ENCODE measurements at regions not wholly inside any gene's neighbourhood (a gene's known extent, or its start where the extent isn't known, plus 50 kb on each side); places are given as distances from the start of the nearest gene placed in this dataset.

GRCh38 chr13:105050686-105051085 lies 1484.8 kb downstream of the EFNB2 start:
- no peak overlapping the region for H3K4me3 Mint-ChIP-seq
- H3K27ac Mint-ChIP-seq: peak overlapping the region in 1 of 6 donors; percentile 6
- no peaks in the 10 kb centered on the region for H3K4me1 Mint-ChIP-seq
- peaks cover 0 to 2% (median 0%) of the 10 kb centered on the region in 3 donors for H3K27me3 Mint-ChIP-seq (ENCODE audit: low read depth in 3 of 3)
- peaks cover 0 to 4% (median 3%) of the 10 kb centered on the region in 3 donors for H3K36me3 Mint-ChIP-seq
- no peak for DNase-seq
- H3K9me3 Mint-ChIP-seq: no peaks in the 10 kb centered on the region

DNA sequence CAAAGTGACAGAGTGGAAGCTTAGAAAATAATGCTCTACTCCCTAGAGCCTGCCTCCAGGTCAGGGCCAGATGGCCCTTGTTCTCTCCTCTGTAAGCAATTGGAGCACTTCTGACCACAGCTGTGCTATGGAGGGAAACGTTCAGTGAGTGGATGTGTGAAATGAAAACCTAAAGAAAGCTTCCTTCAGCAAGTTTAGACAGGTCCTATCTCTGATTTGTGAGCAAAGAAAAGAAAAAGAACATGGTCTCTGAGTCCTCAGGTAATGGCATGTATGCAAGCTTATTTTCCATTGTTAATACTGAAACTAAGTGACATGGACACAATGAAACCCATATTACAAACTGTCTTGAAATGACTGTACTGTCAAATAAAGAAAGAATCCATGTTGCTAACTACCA lies 1486.8 kb downstream of the EFNB2 start:
- Mint-ChIP-seq H3K36me3 (peaks cover 0 to 4% (median 3%) of the 10 kb centered on the region in 3 donors), H3K9me3 (peaks cover 0 to 2% (median 0%) of the 10 kb centered on the region in 6 donors), H3K27ac (no peak overlapping the region), H3K27me3 (ENCODE audit: low read depth in 3 of 3) (peaks cover 0 to 2% (median 0%) of the 10 kb centered on the region in 3 donors), H3K4me1 (no peaks in the 10 kb centered on the region), H3K4me3 (no peak overlapping the region)
- no peak for DNase-seq

GRCh38 chr13:105047676-105048295 lies 1487.7 kb downstream of the EFNB2 start:
- no peak overlapping the region for H3K4me3 Mint-ChIP-seq
- no peaks in the 10 kb centered on the region for H3K4me1 Mint-ChIP-seq
- no peak overlapping the region for H3K27ac Mint-ChIP-seq
- peaks cover 0 to 5% (median under 1%) of the 10 kb centered on the region in 6 donors for H3K9me3 Mint-ChIP-seq
- peaks cover 0 to 4% (median 3%) of the 10 kb centered on the region in 3 donors for H3K36me3 Mint-ChIP-seq
- no peak for DNase-seq
- peaks cover 0 to 2% (median 0%) of the 10 kb centered on the region in 3 donors for H3K27me3 Mint-ChIP-seq (ENCODE audit: low read depth in 3 of 3)

- no peak for DNase-seq
- peaks cover 0 to 2% (median 0%) of the 10 kb centered on the region in 6 donors for H3K9me3 Mint-ChIP-seq
- H3K4me3 Mint-ChIP-seq: no peak overlapping the region
- no peaks in the 10 kb centered on the region for H3K36me3 Mint-ChIP-seq
- no peaks in the 10 kb centered on the region for H3K27me3 Mint-ChIP-seq (ENCODE audit: low read depth in 3 of 3)
- no peak overlapping the region for H3K27ac Mint-ChIP-seq
- no peaks in the 10 kb centered on the region for H3K4me1 Mint-ChIP-seq
These were observed 1498.4 kb downstream of the EFNB2 start for GRCh38 chr13:105037110-105037509.

- no peaks in the 10 kb centered on the region for H3K27me3 Mint-ChIP-seq (ENCODE audit: low read depth in 3 of 3)
- no peaks in the 10 kb centered on the region for H3K9me3 Mint-ChIP-seq
These were observed 1500.4 kb downstream of the EFNB2 start for GRCh38 chr13:105035092-105035491.

DNA sequence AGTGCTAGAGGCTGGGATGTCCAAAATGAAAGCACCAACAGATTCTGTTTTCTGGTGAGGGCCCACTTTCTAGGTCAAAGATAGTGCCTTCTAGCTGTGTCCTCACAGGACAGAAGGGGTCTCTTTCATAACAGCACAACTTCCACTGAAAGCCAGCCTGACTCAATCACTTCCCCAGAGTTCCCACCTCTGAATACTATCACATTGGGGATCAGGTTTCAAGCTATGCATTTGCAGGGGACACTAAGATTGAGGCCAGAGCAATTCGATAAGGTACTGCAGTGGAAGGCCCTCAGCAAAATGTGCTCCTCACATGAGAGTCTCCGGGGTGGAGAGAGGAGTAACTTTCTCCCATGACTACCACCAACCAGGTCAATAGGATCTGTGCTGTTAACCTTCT lies 1501.5 kb downstream of the EFNB2 start:
- Mint-ChIP-seq H3K4me1 (no peaks in the 10 kb centered on the region), H3K27ac (no peak overlapping the region), H3K36me3 (no peaks in the 10 kb centered on the region), H3K4me3 (no peak overlapping the region), H3K9me3 (no peaks in the 10 kb centered on the region), H3K27me3 (ENCODE audit: low read depth in 3 of 3) (peaks cover 0 to 2% (median 0%) of the 10 kb centered on the region in 3 donors)
- no peak for DNase-seq

More at GRCh38 chr13:105035092-105035491, 1500.4 kb downstream of the EFNB2 start:
- Mint-ChIP-seq H3K36me3 (no peaks in the 10 kb centered on the region), H3K4me1 (no peaks in the 10 kb centered on the region), H3K4me3 (no peak overlapping the region), H3K27ac (no peak overlapping the region)
- DNase-seq: no peak

DNA sequence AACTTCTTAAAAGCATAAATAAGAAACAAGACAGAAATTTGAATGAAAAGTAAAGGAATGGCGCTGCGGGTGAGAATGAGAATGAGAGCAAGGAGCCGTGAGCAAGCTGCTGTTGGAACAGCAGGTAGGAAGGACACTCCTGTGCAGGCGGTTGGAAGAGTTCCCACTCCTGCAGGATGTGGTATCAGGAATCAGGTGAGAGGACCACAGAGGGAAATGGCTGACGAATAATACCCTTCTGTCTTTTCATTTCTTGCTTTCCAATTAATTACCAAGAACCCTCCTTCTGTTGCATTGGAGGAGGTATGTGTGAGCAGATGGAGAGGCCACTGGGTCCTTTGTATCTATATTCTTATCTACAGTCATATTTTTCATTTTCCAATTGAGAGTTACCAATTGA lies 1504.2 kb downstream of the EFNB2 start:
- Mint-ChIP-seq H3K9me3 (no peaks in the 10 kb centered on the region), H3K36me3 (no peaks in the 10 kb centered on the region), H3K4me1 (no peaks in the 10 kb centered on the region), H3K27me3 (ENCODE audit: low read depth in 3 of 3) (peaks cover 0 to 2% (median 0%) of the 10 kb centered on the region in 3 donors), H3K4me3 (no peak overlapping the region), H3K27ac (no peak overlapping the region)
- no peak for DNase-seq

- H3K4me3 Mint-ChIP-seq: no peak overlapping the region
- no peak overlapping the region for H3K27ac Mint-ChIP-seq
- no peaks in the 10 kb centered on the region for H3K36me3 Mint-ChIP-seq
- H3K9me3 Mint-ChIP-seq: no peaks in the 10 kb centered on the region
- DNase-seq: no peak
- no peaks in the 10 kb centered on the region for H3K4me1 Mint-ChIP-seq
- H3K27me3 Mint-ChIP-seq (ENCODE audit: low read depth in 3 of 3): peaks cover 0 to 2% (median 0%) of the 10 kb centered on the region in 3 donors
These were observed 1504.6 kb downstream of the EFNB2 start for GRCh38 chr13:105030851-105031250.

DNA sequence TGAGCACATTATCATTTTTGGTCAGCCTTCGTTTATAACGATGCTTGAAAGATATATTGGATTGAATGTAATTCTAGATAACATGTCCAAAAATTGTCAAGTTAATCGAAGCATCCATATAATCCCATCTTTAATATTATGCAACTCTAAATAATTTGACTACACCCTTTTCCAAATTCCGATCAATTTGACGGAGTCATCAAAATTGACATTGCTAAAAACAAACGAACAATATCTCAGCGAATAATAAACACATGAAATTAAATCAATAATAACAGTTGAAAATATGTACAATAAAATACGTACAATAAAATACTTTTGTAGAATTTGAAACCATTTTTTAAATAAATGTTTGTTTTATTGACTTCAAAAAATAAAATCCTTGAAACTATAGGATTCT lies 1516.4 kb downstream of the EFNB2 start:
- Mint-ChIP-seq H3K9me3 (no peaks in the 10 kb centered on the region), H3K36me3 (peaks cover 0 to 5% (median 0%) of the 10 kb centered on the region in 3 donors), H3K27me3 (ENCODE audit: low read depth in 3 of 3) (no peaks in the 10 kb centered on the region), H3K27ac (no peak overlapping the region), H3K4me1 (no peaks in the 10 kb centered on the region), H3K4me3 (no peak overlapping the region)
- DNase-seq: no peak

DNA sequence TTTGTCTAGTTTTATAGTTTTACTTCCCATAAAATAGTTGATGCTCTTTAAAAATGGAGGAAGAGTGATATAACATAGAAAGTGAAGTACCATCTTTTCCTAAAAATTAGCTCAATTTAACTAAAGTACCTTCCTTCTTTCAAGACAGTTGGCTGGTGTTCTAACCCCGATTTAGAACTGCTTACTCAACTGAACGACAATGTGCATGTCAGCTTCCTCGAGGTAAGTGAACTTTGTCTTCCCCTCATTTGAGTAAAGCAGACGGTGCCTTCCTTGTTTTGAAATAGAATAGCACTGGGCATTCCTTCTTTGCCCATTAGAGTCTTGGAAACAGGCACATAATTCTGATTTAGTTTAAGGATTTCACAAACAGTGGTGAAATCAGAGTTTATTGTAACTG lies 1519.2 kb downstream of the EFNB2 start:
- H3K4me1 Mint-ChIP-seq: no peaks in the 10 kb centered on the region
- H3K9me3 Mint-ChIP-seq: no peaks in the 10 kb centered on the region
- no peak overlapping the region for H3K27ac Mint-ChIP-seq
- H3K4me3 Mint-ChIP-seq: no peak overlapping the region
- no peaks in the 10 kb centered on the region for H3K27me3 Mint-ChIP-seq (ENCODE audit: low read depth in 3 of 3)
- no peak for DNase-seq
- no peaks in the 10 kb centered on the region for H3K36me3 Mint-ChIP-seq

GRCh38 chr13:105008604-105009003 lies 1526.9 kb downstream of the EFNB2 start:
- Mint-ChIP-seq H3K9me3 (no peaks in the 10 kb centered on the region), H3K4me3 (no peak overlapping the region), H3K4me1 (no peaks in the 10 kb centered on the region), H3K36me3 (no peaks in the 10 kb centered on the region), H3K27ac (no peak overlapping the region), H3K27me3 (ENCODE audit: low read depth in 3 of 3) (peaks cover 0 to 1% (median 0%) of the 10 kb centered on the region in 3 donors)
- no peak for DNase-seq

DNA sequence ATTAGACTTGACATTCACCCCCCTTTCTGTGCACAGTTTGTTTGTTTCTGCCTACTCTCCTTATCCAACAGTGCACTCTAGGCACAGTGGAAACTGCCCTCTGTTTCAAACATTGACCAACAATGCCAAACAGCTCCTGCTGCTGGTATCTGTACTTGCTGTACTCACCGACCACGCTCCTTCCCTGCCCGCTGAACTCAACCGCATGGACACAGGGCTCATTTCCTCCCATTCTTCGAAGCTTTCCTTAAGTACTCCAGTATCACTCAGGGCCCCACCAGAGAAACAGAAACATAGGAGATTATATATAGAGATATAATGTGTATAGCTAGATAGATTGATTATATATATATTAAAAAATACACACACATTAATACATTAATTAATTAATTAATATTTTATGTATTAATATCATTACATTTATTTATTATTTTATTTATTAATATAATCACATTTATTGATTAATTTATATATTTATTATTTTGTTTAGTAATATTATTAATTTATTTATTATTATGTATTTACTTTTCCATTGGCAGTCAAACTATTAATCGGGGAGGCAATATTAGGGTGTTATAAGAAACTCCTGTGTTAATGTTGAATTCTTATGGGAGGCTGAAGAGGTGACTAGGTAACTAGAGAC lies 1528.2 kb downstream of the EFNB2 start:
- Mint-ChIP-seq H3K27me3 (ENCODE audit: low read depth in 3 of 3) (peaks cover 0 to 1% (median 0%) of the 10 kb centered on the region in 3 donors), H3K4me3 (no peak overlapping the region), H3K36me3 (no peaks in the 10 kb centered on the region), H3K27ac (no peak overlapping the region), H3K4me1 (no peaks in the 10 kb centered on the region), H3K9me3 (no peaks in the 10 kb centered on the region)
- DNase-seq: no peak

DNA sequence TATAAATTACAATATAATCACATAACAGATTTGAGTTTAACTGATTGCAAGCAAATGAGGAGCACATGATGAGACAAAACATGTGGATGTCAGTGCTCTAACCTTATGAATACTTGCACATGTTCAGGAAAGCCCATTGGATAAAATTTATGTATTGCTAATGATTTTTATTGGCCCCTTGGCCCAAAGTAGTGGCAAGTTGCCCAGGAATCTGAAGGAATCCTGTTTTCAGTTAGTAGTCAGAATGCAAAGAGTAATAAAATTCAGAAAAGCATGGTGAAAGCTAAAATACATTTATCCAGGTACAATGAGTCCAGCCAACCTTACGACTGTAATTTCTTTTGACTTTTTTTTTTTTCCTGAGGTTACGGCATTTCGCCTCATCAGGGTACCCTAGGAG lies 1539.4 kb downstream of the EFNB2 start:
- Mint-ChIP-seq H3K4me3 (no peak overlapping the region), H3K27ac (no peak overlapping the region), H3K9me3 (peaks cover 0 to 3% (median 0%) of the 10 kb centered on the region in 6 donors), H3K36me3 (no peaks in the 10 kb centered on the region), H3K27me3 (ENCODE audit: low read depth in 3 of 3) (peaks cover 0 to 3% (median 0%) of the 10 kb centered on the region in 3 donors), H3K4me1 (no peaks in the 10 kb centered on the region)
- DNase-seq: no peak

DNA sequence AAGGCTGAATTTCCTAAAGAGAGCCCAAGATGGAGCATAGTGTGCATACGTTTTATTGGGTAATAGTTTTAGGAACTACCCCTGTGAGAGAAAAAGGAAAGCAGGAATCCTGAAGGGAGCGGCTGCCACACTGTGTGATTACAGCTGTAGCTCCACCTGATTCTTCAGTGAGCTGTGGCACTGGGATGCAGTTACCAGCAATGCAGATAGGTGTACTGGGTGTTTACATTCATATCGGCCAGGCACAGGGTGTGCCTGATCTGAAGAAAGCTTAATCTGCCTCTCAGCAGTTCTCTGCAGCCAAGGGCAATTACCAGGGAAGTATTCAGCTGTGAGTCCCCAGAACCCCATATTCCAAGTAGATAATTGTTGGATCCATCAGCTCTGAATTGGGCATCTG lies 1541.8 kb downstream of the EFNB2 start:
- Mint-ChIP-seq H3K9me3 (peaks cover 0 to 3% (median 0%) of the 10 kb centered on the region in 6 donors), H3K27me3 (ENCODE audit: low read depth in 3 of 3) (peaks cover 0 to 3% (median 0%) of the 10 kb centered on the region in 3 donors), H3K36me3 (no peaks in the 10 kb centered on the region), H3K4me1 (no peaks in the 10 kb centered on the region), H3K4me3 (no peak overlapping the region), H3K27ac (no peak overlapping the region)
- DNase-seq: no peak

DNA sequence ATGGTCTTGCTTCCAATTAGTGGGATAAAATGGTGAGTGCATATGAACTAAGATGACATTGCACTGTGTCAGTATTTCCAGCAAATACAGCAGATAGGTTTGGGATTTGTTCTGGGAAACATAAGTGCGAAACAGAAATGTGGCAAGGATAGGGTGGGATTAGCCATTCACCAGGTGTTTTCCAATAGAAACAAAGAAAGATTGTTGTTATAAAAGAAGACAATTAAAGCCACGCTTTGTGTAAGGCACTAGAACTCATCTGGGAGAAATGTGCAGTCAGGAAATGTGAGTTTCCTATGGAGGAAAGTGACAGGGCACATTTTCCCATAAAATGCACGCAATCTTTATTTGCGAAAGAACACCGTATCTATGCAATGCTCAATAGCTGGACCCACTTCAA lies 1547.8 kb downstream of the EFNB2 start:
- H3K27me3 Mint-ChIP-seq (ENCODE audit: low read depth in 3 of 3): peaks cover 0 to 3% (median 2%) of the 10 kb centered on the region in 3 donors
- H3K9me3 Mint-ChIP-seq: no peaks in the 10 kb centered on the region
- peaks cover 15 to 25% of the 10 kb centered on the region in 2 donors for H3K4me1 Mint-ChIP-seq
- H3K4me3 Mint-ChIP-seq: no peak overlapping the region
- no peaks in the 10 kb centered on the region for H3K36me3 Mint-ChIP-seq
- DNase-seq: no peak
- H3K27ac Mint-ChIP-seq: no peak overlapping the region
